Gastrocnemius medialis (tissue), 4 donors: ENCODE measurements at regions not wholly inside any gene's neighbourhood (a gene's known extent, or its start where the extent isn't known, plus 50 kb on each side); places are given as distances from the start of the nearest gene placed in this dataset.

ENCODE experiments used
- POLR2A ChIP-seq, 2 donors: fragments of 450-650 bp; IDR thresholded peaks; one replicate each; pipeline ENCODE4 v1.6.1; 2017; ENCODE audit warnings: antibody characterized with exemption in 2 of 2, mild to moderate bottlenecking in 2 of 2, moderate library complexity in 2 of 2
- TF ChIP-seq, protein P1 (sequence below), 5 experiments: fragments of 450-650 bp in 3 of 5; fragments of 200-600 bp in 2 of 5; sonication (generic) in 2 of 5; IDR thresholded peaks in 4 of 5; conservative IDR thresholded peaks in 1 of 5; 1 replicate in 4 of 5; 2 replicates in 1 of 5; pipeline ENCODE4 v1.5.1; 2016 to 2019; ENCODE audit warnings: antibody characterized with exemption in 5 of 5, mild to moderate bottlenecking in 3 of 5, moderate library complexity in 3 of 5

DNA sequence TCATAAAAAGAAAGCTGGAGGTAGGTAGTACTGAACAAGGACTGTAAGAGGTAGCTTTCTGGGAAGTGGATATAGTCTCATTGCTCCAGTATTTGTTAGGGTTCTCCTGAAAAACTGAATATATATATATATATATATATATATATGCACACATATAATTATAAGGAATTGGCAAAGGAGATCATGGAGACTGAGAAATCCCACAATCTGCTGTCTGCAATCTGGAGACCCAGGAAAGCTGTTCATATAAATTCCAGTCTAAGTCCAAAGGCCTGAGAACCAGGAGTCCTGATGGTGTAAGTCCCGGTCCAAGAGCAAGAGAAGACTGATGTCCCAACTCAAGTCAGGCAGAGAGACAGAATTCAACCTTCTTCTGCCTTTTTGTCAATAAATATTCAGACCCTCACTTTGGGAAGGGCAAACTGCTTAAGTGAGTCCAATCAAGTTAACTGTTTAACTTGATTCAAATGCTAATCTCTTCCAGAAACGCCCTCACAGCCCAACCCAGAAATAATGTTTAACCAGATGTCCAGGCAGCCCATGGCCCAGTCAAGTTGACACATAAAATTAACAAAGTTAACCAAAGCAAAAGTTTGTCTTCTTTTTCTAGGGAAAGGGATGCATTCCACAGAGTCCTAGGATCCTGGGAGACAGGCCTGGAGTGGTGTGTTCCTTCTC is 225.3 kb upstream of the KAZN start:
- TF ChIP-seq, protein P1, sequence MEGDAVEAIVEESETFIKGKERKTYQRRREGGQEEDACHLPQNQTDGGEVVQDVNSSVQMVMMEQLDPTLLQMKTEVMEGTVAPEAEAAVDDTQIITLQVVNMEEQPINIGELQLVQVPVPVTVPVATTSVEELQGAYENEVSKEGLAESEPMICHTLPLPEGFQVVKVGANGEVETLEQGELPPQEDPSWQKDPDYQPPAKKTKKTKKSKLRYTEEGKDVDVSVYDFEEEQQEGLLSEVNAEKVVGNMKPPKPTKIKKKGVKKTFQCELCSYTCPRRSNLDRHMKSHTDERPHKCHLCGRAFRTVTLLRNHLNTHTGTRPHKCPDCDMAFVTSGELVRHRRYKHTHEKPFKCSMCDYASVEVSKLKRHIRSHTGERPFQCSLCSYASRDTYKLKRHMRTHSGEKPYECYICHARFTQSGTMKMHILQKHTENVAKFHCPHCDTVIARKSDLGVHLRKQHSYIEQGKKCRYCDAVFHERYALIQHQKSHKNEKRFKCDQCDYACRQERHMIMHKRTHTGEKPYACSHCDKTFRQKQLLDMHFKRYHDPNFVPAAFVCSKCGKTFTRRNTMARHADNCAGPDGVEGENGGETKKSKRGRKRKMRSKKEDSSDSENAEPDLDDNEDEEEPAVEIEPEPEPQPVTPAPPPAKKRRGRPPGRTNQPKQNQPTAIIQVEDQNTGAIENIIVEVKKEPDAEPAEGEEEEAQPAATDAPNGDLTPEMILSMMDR (IDR thresholded peaks at IDR 0.05 in 4 of 5, conservative IDR thresholded peaks at IDR 0.05 in 1 of 5): no peak
- TF ChIP-seq POLR2A (IDR thresholded peaks at IDR 0.05): no peak
